ENCODE measurements at regions not wholly inside any gene's neighbourhood (a gene's known extent, or its start where the extent isn't known, plus 50 kb on each side); places are given as distances from the start of the nearest gene placed in this dataset.

DNA sequence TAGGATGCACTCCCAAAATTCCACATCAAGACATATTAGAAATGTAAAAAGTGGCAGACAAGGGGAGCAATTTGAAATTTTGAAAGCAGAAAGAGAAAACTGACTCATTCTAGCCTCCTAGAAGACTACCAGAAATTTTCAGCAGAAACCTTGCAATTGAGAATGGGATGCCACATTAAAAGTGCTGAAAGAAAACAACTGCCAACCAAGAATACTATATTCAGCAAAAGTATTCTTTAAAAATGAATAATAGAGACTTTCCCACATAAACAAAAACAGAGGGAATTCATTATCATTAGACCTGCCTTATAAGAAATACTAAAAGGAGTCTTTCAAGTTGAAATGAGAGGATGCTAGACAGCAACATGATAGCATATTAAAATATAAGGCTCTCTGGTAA, 78.3 kb upstream of the HTR2A start:
- TF ChIP-seq EP300 (conservative IDR thresholded peaks at IDR 0.05; ENCODE audit: poor library complexity, severe bottlenecking) (no peak), EZH2 (IDR thresholded peaks at IDR 0.05; ENCODE audit: borderline replicate concordance, insufficient read depth, low read length, poor library complexity, severe bottlenecking) (no peak), RAD21 (conservative IDR thresholded peaks at IDR 0.05) (no peak), MXI1 (conservative IDR thresholded peaks at IDR 0.05; ENCODE audit: poor library complexity, severe bottlenecking) (no peak), SMC3 (conservative IDR thresholded peaks at IDR 0.05; ENCODE audit: poor library complexity) (no peak), TAF1 (IDR thresholded peaks at IDR 0.05; ENCODE audit: low read depth) (no peak), POLR2AphosphoS5 (IDR thresholded peaks at IDR 0.05) (no peak)
- TF ChIP-seq, protein P1, sequence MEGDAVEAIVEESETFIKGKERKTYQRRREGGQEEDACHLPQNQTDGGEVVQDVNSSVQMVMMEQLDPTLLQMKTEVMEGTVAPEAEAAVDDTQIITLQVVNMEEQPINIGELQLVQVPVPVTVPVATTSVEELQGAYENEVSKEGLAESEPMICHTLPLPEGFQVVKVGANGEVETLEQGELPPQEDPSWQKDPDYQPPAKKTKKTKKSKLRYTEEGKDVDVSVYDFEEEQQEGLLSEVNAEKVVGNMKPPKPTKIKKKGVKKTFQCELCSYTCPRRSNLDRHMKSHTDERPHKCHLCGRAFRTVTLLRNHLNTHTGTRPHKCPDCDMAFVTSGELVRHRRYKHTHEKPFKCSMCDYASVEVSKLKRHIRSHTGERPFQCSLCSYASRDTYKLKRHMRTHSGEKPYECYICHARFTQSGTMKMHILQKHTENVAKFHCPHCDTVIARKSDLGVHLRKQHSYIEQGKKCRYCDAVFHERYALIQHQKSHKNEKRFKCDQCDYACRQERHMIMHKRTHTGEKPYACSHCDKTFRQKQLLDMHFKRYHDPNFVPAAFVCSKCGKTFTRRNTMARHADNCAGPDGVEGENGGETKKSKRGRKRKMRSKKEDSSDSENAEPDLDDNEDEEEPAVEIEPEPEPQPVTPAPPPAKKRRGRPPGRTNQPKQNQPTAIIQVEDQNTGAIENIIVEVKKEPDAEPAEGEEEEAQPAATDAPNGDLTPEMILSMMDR (IDR thresholded peaks at IDR 0.05; ENCODE audit: poor library complexity, severe bottlenecking), result no peak
- TF ChIP-seq, protein P2, sequence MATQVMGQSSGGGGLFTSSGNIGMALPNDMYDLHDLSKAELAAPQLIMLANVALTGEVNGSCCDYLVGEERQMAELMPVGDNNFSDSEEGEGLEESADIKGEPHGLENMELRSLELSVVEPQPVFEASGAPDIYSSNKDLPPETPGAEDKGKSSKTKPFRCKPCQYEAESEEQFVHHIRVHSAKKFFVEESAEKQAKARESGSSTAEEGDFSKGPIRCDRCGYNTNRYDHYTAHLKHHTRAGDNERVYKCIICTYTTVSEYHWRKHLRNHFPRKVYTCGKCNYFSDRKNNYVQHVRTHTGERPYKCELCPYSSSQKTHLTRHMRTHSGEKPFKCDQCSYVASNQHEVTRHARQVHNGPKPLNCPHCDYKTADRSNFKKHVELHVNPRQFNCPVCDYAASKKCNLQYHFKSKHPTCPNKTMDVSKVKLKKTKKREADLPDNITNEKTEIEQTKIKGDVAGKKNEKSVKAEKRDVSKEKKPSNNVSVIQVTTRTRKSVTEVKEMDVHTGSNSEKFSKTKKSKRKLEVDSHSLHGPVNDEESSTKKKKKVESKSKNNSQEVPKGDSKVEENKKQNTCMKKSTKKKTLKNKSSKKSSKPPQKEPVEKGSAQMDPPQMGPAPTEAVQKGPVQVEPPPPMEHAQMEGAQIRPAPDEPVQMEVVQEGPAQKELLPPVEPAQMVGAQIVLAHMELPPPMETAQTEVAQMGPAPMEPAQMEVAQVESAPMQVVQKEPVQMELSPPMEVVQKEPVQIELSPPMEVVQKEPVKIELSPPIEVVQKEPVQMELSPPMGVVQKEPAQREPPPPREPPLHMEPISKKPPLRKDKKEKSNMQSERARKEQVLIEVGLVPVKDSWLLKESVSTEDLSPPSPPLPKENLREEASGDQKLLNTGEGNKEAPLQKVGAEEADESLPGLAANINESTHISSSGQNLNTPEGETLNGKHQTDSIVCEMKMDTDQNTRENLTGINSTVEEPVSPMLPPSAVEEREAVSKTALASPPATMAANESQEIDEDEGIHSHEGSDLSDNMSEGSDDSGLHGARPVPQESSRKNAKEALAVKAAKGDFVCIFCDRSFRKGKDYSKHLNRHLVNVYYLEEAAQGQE (IDR thresholded peaks at IDR 0.05; ENCODE audit: borderline replicate concordance), result no peak
- Histone ChIP-seq H3K79me2 (replicated peaks; ENCODE audit: insufficient read depth, low read length) (no peaks in the 10 kb centered on the region), H2AFZ (ENCODE audit: low read depth, low read length) (no peak overlapping the region), H3K9me2 (ENCODE audit: insufficient read depth, low read length) (no peaks in the 10 kb centered on the region), H3F3A (ENCODE audit: insufficient read depth, low read length, poor library complexity, severe bottlenecking) (no peaks in the 10 kb centered on the region), H3K4me3 (ENCODE audit: low read length) (no peak overlapping the region), H3K9ac (ENCODE audit: low read length) (no peak overlapping the region), H4K20me1 (ENCODE audit: insufficient read depth) (no peaks in the 10 kb centered on the region), H3K9me3 (ENCODE audit: low read length) (peaks cover 3% of the 10 kb centered on the region), H3K36me3 (ENCODE audit: insufficient read depth, low read length) (no peaks in the 10 kb centered on the region), H3K27me3 (ENCODE audit: insufficient read depth, low read depth, low read length) (no peaks in the 10 kb centered on the region), H3K4me2 (ENCODE audit: low read length) (no peak overlapping the region), H3K27ac (ENCODE audit: low read length) (no peak overlapping the region)

DNA sequence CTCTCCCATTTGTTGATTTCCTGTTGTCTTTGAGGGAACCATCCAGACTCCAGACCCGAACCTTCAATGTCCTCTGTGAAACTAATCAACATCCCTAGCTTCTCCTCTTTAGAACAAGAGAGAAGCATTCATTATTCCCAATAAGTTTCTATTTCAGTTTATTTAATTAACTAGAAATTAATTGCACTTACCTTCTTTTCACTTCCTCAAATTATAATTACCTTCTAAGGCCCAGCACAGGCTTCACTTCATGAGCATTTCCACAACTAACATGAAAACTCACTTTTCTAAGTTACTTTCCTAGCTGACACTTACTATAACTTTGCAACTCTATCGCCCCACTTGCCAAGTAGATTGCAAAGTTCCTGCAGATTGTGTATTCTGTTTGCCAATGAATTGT, 71.6 kb upstream of the HTR2A start:
- H3K4me3 ChIP-seq (ENCODE audit: low read length), result no peak overlapping the region
- H3K9me3 ChIP-seq (ENCODE audit: low read length), result no peaks in the 10 kb centered on the region
- no peaks in the 10 kb centered on the region for H4K20me1 ChIP-seq (ENCODE audit: insufficient read depth)
- no peak overlapping the region for H3K4me2 ChIP-seq (ENCODE audit: low read length)
- no peak overlapping the region for H3K9ac ChIP-seq (ENCODE audit: low read length)
- no peaks in the 10 kb centered on the region for H3K79me2 ChIP-seq (replicated peaks; ENCODE audit: insufficient read depth, low read length)
- H3F3A ChIP-seq (ENCODE audit: insufficient read depth, low read length, poor library complexity, severe bottlenecking), result no peaks in the 10 kb centered on the region
- H2AFZ ChIP-seq (ENCODE audit: low read depth, low read length), result no peak overlapping the region
- no peak overlapping the region for H3K27ac ChIP-seq (ENCODE audit: low read length)
- H3K9me2 ChIP-seq (ENCODE audit: insufficient read depth, low read length), result no peaks in the 10 kb centered on the region
- H3K36me3 ChIP-seq (ENCODE audit: insufficient read depth, low read length), result no peaks in the 10 kb centered on the region
- H3K27me3 ChIP-seq (ENCODE audit: insufficient read depth, low read depth, low read length), result no peaks in the 10 kb centered on the region
- TF ChIP-seq, protein P2 (IDR thresholded peaks at IDR 0.05; ENCODE audit: borderline replicate concordance), result no peak
- TF ChIP-seq EZH2 (IDR thresholded peaks at IDR 0.05; ENCODE audit: borderline replicate concordance, insufficient read depth, low read length, poor library complexity, severe bottlenecking) (no peak), RAD21 (conservative IDR thresholded peaks at IDR 0.05) (no peak), POLR2AphosphoS5 (IDR thresholded peaks at IDR 0.05) (no peak), EP300 (conservative IDR thresholded peaks at IDR 0.05; ENCODE audit: poor library complexity, severe bottlenecking) (no peak)
- TF ChIP-seq, protein P1 (IDR thresholded peaks at IDR 0.05; ENCODE audit: poor library complexity, severe bottlenecking), result no peak

Data from neural cell (in vitro differentiated cells).